ENCODE measurements at regions not wholly inside any gene's neighbourhood (a gene's known extent, or its start where the extent isn't known, plus 50 kb on each side); places are given as distances from the start of the nearest gene placed in this dataset.

DNA sequence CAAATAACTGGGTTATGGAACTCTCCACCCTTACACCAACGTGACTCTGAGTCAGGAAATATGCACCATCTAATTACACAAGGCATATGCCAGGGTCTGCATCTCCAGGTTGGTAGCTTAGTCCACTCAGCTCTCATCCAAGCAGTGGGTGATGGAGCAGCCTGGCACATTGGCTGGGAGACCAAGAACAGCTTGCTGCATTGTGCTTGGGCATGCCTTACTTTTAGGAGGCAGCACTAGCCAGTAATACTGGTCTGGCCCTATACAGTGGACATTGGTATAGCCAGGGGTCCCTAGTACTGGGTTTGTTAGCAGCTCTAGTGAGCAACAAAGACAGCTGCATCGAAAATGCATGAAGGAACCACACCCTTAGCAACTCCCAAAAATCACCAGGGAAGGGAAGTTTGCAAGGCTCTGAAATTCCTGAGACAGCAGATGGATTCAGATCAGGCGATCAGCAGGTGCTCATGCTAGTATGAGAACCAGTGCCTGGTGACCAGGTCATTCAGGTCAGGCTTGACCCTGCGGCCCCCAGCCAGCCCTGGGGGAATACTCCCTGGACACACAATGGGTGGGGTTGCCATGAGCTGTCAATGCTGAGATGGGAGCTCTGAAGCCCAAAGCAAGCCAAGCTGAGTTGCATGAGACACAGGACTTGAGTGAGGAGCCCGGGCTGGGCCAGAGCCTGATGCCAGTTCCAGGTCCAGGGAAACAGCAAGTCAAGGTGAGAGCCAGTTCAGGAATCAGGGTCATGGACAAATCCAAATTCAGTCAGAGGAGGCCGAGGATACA lies 217.9 kb upstream of the ZMIZ1 start:
- no peak for DNase-seq

DNA sequence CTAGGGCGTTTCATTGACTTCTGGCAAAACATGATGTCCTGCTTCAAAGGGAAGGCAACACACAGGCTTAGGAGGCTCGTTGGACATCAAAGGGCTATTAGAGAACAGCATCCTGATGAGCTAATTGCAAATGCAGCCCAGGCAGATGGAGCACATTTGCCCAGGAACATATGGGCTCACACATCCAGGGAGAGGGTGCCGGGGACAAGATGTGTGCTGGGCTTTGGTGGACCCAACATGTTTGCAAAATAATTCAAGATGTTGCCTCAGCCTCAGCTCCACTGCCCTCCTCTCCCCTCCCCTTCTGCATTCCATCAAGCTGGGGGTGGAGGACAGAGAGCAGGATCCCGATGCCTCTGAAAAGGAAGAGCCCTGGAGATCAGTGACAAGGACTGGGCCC lies 217.1 kb upstream of the ZMIZ1 start:
- no peak for DNase-seq

DNA sequence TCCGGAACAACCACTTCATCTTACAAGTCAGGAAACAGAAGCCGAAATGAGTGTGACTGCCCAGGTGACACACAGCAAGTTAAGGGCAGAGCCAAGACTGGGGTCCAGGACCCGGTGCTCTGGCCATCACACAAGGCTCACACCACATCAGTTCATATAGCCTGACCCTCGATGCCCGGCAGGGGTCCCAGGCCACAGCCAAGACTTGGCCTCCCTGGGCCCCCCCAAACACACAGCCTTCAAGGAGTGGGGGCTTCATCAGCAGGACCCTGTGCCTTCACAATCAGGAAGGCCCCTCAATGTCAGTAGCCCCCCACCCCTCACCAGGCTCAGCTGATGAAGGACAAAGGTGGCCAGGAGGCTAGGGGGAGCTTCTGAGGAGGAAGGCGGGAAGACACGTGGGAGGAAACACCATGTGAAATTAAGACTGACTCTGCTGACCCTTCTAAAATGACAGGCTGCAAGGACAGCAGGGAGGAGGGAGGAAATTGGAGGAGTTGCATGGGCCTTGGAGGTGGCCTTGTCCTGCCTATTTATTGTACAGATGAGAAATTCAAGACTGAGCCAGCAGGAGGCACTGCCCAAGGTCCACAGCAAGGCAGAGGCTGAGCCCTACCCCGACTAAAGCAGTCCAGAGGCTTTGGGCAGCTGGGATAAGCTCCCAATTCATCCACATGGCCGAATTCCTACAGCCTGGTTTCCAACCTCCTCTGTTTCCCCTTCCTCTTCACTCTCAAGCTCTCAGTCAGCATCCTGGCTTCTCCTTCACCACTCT lies 216.1 kb upstream of the ZMIZ1 start:
- peak in 3 of 6 experiments; percentile 2 to 19 (median 8) for DNase-seq

DNA sequence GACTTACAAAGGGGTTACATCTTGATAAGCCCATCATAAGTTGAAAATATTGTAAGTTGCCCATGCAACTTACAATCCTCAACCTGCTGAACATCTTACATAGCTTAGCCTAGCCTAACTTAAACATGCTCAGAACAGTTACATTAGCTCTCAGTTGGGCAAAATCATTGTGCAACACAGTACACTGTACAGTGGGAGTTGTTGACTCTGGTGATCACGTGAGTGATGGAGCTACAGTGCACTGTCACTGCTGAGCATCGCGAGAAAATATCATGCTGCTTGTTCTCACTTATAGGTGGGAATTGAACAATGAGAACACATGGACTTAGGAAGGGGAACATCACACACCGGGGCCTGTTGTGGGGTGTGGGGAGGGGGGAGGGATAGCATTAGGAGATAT lies 214.9 kb upstream of the ZMIZ1 start:
- DNase-seq: no peak

DNA sequence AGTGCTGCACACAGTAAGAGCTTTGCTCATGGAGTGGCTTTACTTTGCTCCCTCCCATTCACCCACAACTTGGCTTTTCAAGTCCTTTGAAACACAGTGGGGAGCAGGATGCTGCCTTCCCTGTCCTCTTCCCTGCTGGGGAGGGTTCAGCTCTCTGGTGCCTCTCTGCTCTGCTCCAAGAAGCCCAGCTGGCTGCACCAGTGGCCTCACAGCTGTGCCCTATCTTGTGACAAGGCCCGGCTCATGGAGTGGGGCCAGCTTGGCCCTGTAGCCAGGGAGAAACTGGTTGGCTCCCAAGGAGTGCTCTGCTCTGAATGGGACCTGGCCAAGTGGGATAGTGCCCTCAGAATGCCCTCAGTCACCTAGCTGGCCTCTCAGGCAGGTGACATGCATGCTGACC lies 212.3 kb upstream of the ZMIZ1 start:
- no peak for DNase-seq

DNA sequence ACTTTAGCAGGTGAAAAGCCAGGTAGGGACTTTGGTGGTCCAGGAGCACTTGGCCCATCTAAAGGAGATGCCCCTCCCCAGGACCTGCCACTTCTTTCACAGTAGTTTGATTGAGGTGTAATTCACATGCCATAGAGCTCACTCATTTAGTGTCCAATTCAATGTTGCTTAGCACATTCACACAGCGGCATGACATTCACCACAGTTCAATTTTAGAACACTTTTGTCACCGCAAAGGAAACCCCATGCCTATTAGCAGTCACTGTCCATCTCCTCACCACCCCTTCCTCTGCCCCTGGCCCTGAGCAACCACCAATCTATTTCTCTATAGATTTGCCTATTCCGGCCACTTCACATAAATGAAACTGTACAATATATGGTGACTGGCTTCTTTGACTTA lies 211.6 kb upstream of the ZMIZ1 start:
- no peak for DNase-seq

DNA sequence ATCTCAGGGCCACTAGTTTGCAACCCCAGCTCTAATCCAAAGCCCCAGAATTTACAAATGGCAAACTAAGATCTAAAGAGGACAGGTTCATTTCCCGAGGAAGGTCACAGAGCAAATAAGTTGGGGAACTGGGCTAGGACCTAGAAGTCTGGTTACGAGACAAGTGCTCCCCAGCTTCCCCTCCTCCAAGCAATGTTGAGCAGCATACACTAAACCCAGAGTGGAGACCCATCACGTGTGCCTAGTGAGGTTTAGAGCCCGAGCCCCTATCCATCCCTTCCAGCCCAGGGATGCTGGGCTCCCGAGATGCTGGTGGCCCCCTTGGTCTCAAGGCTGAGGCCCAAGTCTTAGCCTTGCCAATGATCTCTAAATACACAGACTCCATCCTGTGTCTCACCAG lies 209.5 kb upstream of the ZMIZ1 start:
- DNase-seq: no peak

DNA sequence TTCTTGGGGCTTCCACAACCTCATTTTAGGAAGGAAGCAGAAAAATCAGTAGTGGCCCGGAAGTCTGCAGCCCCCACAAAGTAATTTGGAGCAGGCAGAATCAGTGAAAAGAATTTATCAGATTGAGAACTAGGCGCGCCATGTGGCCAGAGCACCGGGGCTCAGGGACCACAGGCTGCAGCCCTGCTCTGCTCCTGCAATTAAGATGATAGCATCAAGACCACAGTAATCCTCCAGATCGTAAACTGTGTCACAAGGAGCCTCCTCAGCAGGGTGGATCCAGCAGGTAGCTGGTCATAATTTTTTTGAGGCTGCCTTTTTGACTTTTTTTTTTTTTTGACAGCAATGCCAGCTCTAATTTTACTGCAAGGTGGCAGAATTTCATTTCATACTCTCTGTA lies 209.0 kb upstream of the ZMIZ1 start:
- DNase-seq: no peak

DNA sequence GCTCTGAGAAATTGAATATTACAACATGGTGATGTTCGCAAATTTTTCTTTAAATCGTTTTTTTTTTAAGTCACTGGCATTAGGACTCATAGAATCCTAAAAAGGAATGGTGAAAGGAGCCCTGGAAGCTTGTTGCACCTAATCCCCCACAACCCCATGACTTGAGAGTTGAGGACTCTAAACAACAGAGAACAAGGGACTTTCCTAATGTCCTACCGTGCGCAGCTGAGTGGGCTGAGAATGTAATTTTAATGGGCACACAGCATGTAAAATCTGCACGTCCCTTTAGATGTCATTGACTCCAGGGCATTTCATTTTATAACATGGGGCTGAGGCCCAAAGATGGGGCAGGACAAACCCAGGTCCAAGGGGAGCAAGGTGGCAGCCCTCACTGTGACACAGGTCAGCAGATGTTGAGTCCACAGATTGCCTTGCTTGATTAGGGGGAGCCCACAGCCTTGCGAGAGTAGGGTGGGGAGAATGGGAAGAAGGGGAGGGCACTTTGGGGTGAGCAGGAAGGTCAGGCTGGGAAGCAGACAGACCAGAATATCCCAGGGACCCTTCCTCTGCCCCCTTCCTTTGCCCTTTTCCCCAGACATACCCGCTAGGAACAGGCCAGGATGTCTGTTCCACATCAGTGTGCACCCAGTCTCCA lies 208.4 kb upstream of the ZMIZ1 start:
- DNase-seq: no peak

DNA sequence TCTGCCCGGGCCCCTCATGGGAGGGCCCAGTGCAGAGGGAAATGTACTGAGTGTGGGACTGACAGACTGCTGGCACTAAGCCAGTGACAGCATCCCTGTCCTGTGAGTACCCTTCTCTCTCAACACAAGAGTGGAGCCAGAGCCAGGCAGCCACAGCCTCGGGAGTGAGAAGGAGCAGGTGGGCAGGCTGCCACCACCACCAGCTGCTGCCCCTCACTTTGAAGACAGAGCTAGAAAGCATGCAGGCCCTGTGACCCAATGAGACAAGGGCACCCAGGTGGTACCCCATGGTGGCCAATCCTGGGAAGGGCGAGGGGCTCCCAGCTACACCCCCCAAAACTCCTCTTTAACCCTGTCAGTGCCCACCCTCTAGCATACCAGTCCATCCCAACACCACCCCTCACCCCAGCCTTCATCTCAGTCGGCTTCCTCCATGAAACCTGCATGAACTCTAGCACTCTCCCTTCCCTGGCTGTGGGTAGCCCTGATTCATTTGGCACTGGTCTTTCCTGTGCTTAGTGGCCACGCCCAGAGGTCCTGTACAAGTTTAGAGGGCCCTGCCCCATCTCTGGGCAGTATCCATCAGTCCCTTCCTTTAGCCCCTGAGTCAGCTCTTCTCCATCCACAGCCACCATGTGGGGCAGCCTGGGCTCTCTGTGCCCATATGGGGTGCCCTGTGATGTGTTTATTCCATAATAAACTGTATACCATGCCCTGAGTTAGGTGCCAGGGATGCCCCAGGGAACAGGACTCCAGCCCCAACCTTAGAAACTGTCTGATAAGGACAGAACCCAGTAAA lies 207.0 kb upstream of the ZMIZ1 start:
- no peak for DNase-seq

DNA sequence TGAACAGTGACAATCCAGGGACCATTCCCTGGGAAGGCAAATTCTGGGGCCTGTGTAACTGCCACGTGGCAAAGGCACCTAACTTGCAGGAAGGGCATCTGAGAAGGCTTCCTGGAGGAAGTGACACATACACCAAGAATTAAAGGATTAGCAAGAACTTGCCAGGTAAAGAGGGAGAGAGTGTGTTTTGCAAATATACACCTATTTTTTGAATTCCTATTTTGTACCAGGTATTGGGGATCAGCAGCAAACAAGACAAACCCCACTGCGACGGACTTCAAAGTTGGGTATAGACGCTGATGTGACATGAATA lies 206.5 kb upstream of the ZMIZ1 start:
- DNase-seq: no peak

DNA sequence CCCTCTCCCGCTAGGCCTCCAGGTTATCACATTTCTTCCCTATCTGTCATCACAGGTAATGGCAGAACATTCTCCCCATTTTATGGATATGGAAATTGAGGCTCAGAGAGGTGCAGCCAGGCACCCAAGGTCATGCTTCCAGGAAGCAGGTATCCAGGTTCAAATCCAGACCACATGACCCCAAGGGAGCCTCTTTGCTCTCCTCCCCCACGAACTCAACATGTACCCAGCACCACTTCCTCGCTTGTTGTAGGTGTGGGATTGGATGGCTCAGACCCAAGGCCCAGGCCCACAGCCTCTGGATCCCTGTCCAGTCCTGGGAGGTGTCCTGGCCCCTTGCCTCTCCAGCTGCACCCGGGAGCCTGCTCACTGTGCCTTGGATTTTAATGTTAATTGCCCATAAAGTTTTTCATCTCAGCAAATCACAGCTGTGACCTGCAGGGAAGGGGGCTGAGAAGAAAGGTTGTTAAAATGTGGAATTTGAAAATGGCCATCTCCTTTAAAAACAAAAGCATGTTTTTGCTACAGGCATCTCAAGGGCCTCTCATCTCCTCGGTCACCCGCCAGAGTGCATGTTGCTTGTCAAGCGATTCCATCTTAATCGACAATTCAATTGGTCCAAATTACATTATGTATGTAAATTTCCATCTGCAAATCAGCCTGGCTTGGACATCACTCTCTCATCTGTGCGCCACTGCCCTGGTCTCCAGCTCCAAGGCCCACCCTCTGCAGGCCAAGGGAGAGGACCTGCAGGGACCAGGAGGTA lies 205.4 kb upstream of the ZMIZ1 start:
- DNase-seq: no peak

DNA sequence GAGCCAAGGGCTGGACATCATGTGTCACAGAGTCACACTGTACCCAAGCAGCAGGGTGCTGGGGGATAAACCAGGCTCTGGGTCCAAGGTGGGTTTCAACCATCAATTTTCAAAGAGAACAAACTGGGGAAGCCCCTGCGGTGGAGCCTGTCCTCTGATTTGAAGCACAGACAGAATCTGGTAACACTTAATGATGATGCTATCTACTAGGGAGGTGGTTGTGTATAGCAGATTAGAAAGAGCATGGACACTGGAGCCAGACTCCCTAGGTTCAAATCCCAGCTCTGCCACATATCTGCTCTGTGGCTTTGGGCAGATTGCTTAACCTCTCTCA lies 204.9 kb upstream of the ZMIZ1 start:
- no peak for DNase-seq

DNA sequence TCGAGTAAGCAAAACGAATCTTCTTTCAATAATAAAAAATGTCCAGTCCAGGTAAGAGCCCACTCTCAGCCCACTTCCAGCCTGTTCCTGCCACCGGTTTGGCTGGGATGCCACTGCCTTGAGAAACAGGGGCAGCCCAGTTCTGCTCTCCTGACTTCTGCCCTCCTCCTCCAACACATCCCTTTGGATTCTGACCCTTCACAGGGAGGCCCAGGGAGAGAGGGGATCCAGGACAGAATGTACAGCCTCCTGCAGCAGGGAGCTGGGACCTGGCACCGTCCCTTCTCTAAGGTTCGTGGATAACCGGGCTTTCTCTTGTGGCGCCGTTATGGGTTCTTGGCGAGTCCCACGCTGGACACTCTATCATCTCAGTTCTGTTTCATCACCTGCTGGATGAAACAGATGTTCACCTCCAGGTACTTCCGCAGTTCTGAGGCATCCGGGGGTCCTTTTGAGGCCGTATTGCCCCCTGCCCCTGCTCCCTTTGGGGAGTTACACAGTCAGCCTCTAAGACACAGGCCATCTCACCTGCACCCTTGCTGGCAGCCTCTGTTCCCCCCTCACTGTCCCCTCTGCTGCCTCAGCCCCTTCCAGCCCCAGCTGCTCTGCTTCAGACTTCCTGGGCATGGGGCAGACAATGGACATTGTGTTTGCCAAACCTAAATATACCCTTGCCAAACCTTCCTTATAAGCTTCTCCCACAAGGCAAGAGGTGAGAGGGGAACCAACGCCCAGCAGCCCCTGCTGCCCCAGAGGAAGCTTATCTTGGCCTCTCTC lies 203.8 kb upstream of the ZMIZ1 start:
- no peak for DNase-seq

DNA sequence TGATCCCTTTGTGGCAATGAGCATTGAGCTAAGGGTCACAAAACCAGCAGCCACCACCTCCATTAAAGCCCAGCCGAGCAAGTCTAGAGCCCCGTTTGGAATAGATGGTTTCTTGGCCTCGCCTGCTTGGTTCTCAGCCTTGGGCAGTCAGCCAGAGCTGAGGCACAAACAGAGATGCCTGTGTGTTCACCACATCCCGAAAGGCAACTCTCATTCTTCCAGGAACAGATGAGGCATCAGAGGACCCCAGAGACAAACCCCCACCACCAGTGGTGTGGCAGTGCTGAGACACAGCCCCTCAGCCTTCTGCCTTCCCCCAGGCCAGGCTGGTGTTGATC lies 203.3 kb upstream of the ZMIZ1 start:
- DNase-seq: no peak

DNA sequence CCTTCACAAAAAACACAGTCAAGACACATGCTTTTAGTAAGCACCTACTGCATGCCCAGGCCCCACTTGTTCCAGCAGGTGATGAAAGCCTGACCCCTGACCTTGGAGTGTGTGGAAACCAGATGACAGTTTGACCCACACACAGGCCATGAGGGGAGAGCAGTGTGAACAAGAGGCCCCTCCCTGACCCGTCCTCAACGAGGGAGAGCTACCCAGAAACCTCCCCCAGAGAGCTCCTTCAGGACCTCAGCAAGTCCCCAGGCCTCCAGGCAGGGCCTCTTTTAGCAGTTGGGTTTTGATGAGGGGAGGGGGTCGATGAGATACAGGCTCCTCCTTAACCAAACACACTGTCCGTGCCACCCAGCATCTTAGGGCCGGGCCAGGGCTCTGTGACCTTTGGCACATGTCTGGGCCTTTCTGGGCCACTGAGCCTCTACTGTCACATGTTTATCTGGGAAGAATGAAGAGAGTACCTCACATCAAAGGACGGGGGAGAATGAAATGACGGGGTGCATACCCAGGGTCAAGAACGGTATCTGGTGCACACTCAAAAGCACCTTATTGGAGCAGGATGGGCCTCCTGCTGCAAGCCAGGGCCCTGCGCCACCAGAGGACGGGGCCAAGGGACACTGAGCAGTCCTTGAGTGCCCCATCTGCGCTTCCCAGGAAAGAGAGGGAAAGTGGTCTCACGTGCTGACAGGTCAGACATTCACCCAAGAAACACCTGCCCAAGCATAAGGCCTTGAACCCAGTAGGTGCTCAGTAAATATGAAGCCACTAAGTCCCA lies 202.6 kb upstream of the ZMIZ1 start:
- no peak for DNase-seq

DNA sequence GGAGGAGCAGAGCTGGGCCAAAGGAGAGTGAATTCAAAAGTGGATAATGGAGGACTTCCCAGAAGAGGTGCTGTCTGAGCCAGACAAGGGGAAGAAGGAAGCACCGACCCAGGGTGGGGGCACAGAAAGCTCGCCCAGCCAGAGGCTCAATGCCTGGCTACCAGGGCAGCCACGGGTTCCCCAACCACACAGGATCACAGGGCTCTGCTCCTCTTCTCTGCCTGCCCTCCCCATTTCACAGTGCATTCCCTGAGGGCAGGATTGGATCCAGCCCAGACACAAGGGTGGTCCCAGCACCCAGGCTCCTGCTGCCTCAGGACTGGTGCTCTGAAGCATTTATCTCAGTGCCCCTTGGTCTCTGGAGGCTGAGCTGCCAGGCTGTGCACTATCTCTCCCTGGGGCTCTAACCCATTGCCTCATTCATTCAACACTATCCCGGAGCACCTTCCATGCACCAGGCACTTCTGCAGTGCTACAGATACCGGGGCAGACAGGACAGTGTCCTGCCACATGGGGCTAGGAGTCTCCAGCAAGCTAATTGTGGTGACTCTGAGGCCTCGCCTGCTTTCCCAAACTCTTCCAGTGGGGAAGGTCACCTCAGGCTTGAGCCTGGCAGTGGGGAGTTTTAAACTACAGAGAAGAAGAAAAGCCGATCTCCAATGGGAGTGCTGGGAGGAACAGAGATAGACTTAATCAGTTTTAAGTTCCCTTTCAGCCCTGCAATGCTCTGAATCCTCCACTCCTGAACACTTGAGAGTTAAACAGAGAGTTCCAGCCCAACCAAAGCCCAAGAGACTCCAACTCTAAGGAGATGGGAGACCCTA lies 201.8 kb upstream of the ZMIZ1 start:
- no peak for DNase-seq

DNA sequence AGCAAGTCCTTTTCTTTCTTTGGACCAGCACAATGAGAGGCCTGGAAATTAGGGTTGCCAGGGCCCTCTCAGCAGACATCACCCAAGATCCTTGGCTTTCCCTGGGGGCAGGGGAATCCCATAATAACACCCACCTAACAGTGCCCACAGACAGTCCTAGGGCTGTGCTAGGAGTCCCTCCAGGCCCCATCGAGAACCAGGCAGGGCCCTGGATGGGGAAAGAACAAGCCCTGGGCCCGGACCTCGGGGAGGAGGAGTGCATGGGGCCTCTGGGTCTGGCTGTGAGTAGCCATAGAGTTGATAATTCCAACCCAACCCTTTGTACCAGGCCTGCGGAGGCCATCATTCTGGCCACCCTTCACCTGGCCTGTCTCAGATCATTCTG lies 201.2 kb upstream of the ZMIZ1 start:
- no peak for DNase-seq

DNA sequence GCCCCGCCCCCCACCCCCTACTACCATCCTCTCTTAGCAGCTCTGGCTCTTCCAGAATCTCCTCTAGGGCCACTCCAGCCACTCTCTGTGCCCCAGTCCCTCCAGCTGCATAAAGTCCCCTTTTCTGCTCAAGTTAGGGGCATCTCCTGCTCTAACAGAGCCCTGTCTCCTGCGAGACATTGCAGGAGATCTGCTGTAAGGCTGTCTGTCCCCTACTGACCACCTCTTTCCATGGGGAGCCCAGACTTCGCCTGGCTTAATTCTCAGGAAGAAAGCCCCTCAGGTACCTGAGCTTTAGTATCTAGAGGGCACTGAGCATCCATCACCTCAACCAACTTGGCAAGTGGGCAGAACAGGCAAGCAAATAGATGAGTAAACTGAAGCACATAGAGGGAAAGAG lies 200.7 kb upstream of the ZMIZ1 start:
- DNase-seq: no peak

DNA sequence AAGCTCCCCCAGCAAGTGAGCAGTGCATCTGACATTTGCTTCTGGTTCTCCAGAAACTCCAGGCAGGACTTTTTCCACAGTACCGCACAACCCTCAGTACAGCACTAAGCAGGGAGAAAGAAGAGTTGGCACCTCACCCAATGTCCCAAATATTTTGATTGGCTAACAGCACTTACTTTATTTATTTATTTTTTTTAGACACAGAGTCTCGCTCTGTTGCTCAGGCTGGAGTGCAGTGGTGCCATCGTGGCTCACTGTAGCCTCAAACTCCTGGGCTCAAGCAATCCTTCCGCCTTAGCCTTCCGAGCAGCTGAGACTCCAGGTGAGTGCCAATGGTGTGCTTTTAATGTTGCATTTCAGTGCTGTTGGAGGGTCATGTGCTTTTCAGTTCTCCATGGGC lies 200.3 kb upstream of the ZMIZ1 start:
- DNase-seq: no peak
